ENCODE measurements at regions not wholly inside any gene's neighbourhood (a gene's known extent, or its start where the extent isn't known, plus 50 kb on each side); places are given as distances from the start of the nearest gene placed in this dataset.

- TF ChIP-seq, protein P1, sequence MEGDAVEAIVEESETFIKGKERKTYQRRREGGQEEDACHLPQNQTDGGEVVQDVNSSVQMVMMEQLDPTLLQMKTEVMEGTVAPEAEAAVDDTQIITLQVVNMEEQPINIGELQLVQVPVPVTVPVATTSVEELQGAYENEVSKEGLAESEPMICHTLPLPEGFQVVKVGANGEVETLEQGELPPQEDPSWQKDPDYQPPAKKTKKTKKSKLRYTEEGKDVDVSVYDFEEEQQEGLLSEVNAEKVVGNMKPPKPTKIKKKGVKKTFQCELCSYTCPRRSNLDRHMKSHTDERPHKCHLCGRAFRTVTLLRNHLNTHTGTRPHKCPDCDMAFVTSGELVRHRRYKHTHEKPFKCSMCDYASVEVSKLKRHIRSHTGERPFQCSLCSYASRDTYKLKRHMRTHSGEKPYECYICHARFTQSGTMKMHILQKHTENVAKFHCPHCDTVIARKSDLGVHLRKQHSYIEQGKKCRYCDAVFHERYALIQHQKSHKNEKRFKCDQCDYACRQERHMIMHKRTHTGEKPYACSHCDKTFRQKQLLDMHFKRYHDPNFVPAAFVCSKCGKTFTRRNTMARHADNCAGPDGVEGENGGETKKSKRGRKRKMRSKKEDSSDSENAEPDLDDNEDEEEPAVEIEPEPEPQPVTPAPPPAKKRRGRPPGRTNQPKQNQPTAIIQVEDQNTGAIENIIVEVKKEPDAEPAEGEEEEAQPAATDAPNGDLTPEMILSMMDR (IDR thresholded peaks at IDR 0.05 in 4 of 5, conservative IDR thresholded peaks at IDR 0.05 in 1 of 5): no peak
- TF ChIP-seq POLR2A (IDR thresholded peaks at IDR 0.05): no peak
Measured at GRCh38 chr1:217244971-217245370, 385.9 kb downstream of the GPATCH2 start.
